GM12878 (cell line): ENCODE measurements at regions not wholly inside any gene's neighbourhood (a gene's known extent, or its start where the extent isn't known, plus 50 kb on each side); places are given as distances from the start of the nearest gene placed in this dataset.

Experiments
- BHLHE40 ChIP-seq, 2 experiments: fragments of 450-650 bp in 1 of 2; IDR thresholded peaks; 2 replicates each; pipeline ENCODE4 v1.6.1; 2011 to 2017; ENCODE audit warnings: low read depth in 2 of 2, borderline replicate concordance in 1 of 2, improper control_type of control experiment in 1 of 2, low read length in 1 of 2, mild to moderate bottlenecking in 1 of 2
- CTCF ChIP-seq, 3 experiments: IDR thresholded peaks in 2 of 3; conservative IDR thresholded peaks in 1 of 3; 2 replicates each; pipeline ENCODE4 v1.5.1; 2011; ENCODE audit warnings: low read depth in 3 of 3, low read length in 3 of 3, mild to moderate bottlenecking in 3 of 3, control low read depth in 2 of 3, moderate library complexity in 2 of 3, inconsistent platforms in 1 of 3, mixed read lengths in 1 of 3; ENCODE audit not compliant: control insufficient read depth in 2 of 3, insufficient read depth in 1 of 3; ENCODE audit errors: extremely low read depth in 1 of 3

DNA sequence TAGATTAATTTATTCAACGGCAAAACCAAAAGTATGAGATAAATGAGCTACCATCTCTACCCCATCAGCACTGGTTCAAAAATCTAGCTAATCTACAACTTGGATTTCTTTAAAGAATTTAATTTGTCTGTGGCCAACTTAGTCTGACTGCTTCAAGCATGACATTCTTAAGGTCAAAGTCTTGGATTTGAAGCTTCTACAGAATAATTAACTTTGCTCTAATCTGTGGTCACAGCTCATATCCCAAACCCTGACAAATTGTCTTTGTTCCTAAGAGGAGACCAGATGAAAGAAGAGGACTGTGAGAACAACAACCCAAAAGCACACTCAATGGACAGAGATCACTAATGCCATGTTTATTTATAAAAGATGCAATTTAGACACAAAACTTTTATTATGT is 166.9 kb upstream of the EPHA7 start:
- no peak for TF ChIP-seq CTCF (IDR thresholded peaks at IDR 0.05 in 2 of 3, conservative IDR thresholded peaks at IDR 0.05 in 1 of 3; ENCODE audit: control insufficient read depth in 2 of 3, extremely low read depth in 1 of 3, insufficient read depth in 1 of 3, low read depth in 3 of 3, low read length in 3 of 3)
- no peak for TF ChIP-seq BHLHE40 (IDR thresholded peaks at IDR 0.05; ENCODE audit: borderline replicate concordance in 1 of 2, low read depth in 2 of 2, low read length in 1 of 2)
